GM19025 (cell line): ENCODE measurements at regions not wholly inside any gene's neighbourhood (a gene's known extent, or its start where the extent isn't known, plus 50 kb on each side); places are given as distances from the start of the nearest gene placed in this dataset.
"Not testable (repeated sequence)": the region's sequence is repeated elsewhere in the genome, so short reads cannot be mapped to it uniquely, and the experiment has no call there.

ENCODE experiments used
- ATAC-seq: cut with Tn5 transposase; IDR thresholded peaks from one replicate; pipeline ENCODE4 v1.9.1; 2021; ENCODE audit warnings: mild to moderate bottlenecking, low read depth, moderate library complexity; ENCODE audit not compliant: unreplicated experiment

- ATAC-seq = no peak
These were observed 107.3 kb upstream of the LUZP2 start for GRCh38 chr11:24389575-24389974.

DNA sequence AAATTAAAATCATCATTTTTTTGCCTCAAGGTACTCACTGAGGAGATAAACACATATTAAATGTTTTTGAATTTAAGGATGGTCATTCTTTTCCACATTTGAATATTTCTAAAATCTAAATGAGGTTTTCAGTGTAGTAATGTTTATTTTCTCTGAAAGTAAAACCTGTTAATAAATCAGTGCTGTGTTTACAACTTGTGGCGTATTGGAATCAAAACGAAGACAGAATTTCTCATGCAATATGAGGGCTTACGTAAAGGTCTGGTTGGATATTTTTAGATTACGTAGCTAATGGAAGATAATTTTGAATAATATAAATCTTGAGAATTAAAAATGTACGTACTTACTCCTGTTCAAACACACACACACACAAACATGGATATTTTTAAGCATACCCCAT lies 106.8 kb upstream of the LUZP2 start:
- ATAC-seq = no peak

GRCh38 chr11:24390762-24391161 lies 106.1 kb upstream of the LUZP2 start:
- no peak for ATAC-seq

- ATAC-seq = no peak
These were observed 105.7 kb upstream of the LUZP2 start for GRCh38 chr11:24391167-24391566.

DNA sequence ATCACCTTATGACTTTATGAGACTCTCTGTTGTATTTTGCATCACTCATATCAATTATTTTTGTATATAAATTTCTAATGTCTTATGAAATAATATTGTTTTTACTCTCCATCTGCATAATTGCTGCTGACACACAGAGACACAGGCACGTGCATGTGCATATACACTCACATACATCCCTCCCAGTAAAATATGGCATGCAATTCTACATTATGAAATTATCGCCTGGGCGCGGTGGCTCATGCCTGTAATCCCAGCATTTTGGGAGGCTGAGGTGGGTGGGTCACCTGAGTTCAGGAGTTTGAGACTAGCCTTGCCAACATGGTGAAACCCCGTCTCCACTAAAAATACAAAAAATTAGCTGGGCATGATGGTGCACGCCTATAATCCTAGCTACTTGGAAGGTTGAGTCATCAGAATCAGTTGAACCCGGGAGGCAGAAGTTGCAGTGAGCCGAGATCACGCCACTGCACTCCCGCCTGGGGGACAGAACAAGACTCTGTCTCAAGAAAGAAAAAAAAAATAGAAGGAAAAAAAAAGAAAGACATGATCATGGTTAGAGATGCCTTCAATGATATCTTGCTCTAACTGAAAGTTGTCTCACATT lies 96.7 kb upstream of the LUZP2 start:
- ATAC-seq = no peak

DNA sequence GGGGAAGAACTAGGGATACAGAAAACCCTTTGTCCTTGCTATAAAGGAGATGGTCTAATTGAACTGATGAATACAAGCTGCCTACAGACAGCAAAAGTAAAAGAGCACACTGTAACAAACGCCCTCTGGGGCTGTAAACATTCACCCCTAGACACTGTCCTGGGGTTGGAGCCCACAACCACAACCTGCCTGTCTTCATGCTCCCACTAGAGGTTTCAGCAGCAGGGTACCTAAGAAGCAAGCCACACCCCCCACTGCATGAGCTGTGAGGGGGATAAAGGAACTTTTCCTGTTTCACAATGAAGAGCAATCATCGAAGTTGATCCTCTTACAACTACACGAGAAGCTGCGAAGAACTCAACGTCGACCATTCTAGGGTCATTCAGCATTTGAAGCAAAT lies 90.5 kb upstream of the LUZP2 start:
- no peak for ATAC-seq

GRCh38 chr11:24406980-24407379 lies 89.9 kb upstream of the LUZP2 start:
- ATAC-seq = no peak

DNA sequence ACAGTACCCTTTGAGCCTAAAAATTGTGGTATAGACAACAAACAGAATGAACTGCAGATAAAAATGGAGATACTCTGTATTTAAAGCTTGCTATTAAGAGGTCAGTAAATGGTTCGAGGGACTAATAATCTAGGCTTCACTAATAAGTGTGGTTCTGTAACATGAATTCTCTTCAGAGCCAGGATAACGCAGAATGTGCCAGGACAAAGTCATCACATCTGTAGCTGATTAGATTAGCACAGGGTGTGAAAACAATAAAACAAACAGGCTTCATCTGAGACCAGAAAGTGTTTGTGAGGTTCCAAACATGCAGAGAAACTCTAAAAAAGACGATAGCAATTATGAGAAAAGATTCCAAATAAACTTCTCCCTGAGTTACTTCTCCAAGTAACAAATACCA lies 89.1 kb upstream of the LUZP2 start:
- no peak for ATAC-seq

- ATAC-seq = no peak
These were observed 88.7 kb upstream of the LUZP2 start for GRCh38 chr11:24408202-24408601.

GRCh38 chr11:24411791-24412190 lies 85.1 kb upstream of the LUZP2 start:
- no peak for ATAC-seq

DNA sequence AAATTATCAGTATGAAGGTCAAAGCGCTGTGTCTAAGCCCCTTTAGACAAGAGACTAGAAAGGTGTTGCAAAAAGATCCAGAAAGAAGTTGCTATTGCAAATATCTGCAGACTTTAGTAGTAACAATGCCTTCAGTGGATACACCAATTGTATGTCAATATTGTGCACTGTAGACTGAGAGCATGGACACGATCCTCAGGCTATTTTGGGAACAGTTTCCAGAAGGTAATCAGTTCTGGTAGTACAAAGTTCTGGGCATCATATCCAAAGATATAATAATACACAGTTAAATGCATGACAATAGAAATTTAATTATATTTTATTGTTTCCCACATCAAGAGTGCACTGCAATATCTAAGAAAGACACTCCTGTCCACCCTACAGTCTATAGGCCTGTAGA lies 84.1 kb upstream of the LUZP2 start:
- ATAC-seq = no peak

- no peak for ATAC-seq
These were observed 83.5 kb upstream of the LUZP2 start for GRCh38 chr11:24413391-24413790.

DNA sequence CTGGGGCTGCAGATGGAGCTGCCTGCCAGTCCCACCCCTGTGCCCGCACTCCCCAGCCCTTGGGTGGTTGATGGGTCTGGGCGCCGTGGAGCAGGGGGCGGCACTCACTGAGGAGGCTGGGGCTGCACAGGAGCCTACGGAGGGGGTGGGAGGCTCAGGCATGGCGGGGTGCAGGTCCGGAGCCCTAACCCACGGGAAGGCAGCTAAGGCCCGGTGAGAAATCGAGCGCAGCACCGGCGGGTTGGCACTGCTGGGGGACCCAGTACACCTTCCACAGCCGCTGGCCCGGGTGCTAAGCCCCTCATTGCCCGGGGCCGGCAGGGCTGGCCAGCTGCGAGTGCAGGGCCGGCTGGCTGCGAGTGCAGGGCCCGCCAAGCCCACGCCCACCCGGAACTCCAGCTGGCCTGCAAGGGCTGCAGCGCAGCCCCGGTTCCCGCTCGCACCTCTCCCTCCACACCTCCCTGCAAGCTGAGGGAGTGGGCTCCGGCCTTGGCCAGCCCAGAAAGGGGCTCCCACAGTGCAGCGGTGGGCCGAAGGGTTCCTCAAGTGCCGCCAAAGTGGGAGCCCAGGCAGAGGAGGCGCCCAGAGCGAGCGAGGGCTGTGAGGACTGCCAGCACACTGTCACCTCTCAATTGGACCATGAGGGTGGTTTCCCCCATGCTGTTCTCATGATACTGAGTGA lies 80.8 kb upstream of the LUZP2 start:
- not testable (repeated sequence) for ATAC-seq

GRCh38 chr11:24421766-24422165 lies 75.1 kb upstream of the LUZP2 start:
- ATAC-seq = no peak

- no peak for ATAC-seq
These were observed 74.5 kb upstream of the LUZP2 start for GRCh38 chr11:24422376-24422775.

GRCh38 chr11:24437123-24437522 lies 59.7 kb upstream of the LUZP2 start:
- no peak for ATAC-seq
